ENCODE measurements at regions not wholly inside any gene's neighbourhood (a gene's known extent, or its start where the extent isn't known, plus 50 kb on each side); places are given as distances from the start of the nearest gene placed in this dataset.

DNA sequence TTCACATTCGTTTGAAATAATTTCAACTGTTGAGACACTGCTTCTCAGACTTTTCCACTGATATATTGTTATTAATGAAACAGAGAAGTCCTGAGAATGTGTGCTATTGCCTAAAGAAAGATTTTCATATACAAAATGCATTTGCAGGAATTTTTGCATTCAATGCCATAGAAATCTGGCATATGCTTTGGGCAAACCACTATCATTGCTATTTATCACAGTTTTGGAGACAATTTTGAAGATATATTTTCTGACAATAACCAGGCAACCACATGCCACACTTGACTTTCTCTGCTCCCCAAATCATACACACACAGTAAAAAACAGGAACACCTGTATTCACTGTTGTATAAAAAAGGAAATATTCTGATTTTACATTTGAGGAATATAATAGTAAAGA is 1303.7 kb upstream of the IGFBP7 start:
- no peaks in the 10 kb centered on the region for H3K36me3 ChIP-seq
- no peak for TF ChIP-seq EP300 (IDR thresholded peaks at IDR 0.05)
- TF ChIP-seq, protein P1, sequence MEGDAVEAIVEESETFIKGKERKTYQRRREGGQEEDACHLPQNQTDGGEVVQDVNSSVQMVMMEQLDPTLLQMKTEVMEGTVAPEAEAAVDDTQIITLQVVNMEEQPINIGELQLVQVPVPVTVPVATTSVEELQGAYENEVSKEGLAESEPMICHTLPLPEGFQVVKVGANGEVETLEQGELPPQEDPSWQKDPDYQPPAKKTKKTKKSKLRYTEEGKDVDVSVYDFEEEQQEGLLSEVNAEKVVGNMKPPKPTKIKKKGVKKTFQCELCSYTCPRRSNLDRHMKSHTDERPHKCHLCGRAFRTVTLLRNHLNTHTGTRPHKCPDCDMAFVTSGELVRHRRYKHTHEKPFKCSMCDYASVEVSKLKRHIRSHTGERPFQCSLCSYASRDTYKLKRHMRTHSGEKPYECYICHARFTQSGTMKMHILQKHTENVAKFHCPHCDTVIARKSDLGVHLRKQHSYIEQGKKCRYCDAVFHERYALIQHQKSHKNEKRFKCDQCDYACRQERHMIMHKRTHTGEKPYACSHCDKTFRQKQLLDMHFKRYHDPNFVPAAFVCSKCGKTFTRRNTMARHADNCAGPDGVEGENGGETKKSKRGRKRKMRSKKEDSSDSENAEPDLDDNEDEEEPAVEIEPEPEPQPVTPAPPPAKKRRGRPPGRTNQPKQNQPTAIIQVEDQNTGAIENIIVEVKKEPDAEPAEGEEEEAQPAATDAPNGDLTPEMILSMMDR (IDR thresholded peaks at IDR 0.05) = no peak
- no peak for TF ChIP-seq POLR2A (IDR thresholded peaks at IDR 0.05)
- 32 to 88% (median 78%) methylated on average over 1 of the region's 1 CpG for WGBS, 3 donors
- no peak for DNase-seq
- no peaks in the 10 kb centered on the region for H3K27me3 ChIP-seq
- H3K4me1 ChIP-seq (ENCODE audit: insufficient read depth) = no peaks in the 10 kb centered on the region
- no peak overlapping the region for H3K27ac ChIP-seq
- no peaks in the 10 kb centered on the region for H3K9me3 ChIP-seq
- H3K4me3 ChIP-seq = no peak overlapping the region
- intact Hi-C loops (cut with DNase I) = no loop called here

DNA sequence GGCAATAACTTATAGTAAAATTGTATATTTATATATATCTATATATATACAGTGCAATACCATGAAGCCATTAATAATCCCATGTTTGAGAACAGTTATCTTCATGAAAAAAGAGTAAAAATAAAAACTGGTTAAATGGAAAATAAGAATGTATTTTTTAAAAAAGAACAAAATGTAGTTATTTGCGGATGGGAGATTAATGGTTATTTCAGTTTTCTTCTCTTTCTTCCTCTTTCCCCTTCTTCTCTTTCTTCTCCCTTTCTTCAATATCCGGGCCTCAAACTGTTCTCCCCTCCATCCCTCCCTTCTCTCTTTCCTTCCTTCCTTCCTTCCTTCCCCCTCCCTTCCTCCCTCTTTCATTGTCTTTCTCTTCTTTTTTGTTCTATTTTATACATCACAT is 1301.7 kb upstream of the IGFBP7 start:
- Histone ChIP-seq H3K9me3 (no peaks in the 10 kb centered on the region), H3K4me3 (no peak overlapping the region), H3K4me1 (ENCODE audit: insufficient read depth) (no peaks in the 10 kb centered on the region), H3K27ac (no peak overlapping the region), H3K36me3 (no peaks in the 10 kb centered on the region), H3K27me3 (no peaks in the 10 kb centered on the region)
- TF ChIP-seq, protein P1 (IDR thresholded peaks at IDR 0.05) = no peak
- TF ChIP-seq POLR2A (IDR thresholded peaks at IDR 0.05) = no peak
- no peak for TF ChIP-seq EP300 (IDR thresholded peaks at IDR 0.05)
- 75 to 87% (median 83%) methylated on average over 2 of the region's 2 CpGs for WGBS, 3 donors
- DNase-seq = no peak
- intact Hi-C loops (cut with DNase I) = no loop called here

DNA sequence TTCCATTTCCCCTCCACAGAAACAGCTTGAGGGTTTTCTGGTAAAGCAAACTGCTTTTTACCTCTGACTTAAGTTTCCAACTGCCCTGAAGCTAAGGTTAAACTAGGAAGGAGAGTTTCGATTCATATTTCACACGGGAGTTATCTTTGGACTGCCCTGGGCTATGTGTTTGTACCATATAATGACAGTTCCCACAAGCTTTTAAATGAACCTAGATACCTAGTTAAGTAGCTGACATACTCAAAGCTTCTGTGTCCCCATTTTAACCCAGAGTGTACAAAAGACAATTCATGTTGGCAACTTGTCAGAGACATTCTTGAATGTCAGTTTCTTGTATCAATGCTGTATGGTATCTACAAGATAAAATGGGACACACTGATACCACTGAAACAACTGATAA is 1296.6 kb upstream of the IGFBP7 start:
- Histone ChIP-seq H3K4me1 (ENCODE audit: insufficient read depth) (no peaks in the 10 kb centered on the region), H3K4me3 (no peak overlapping the region), H3K27ac (no peak overlapping the region), H3K36me3 (no peaks in the 10 kb centered on the region), H3K9me3 (no peaks in the 10 kb centered on the region), H3K27me3 (no peaks in the 10 kb centered on the region)
- 50 to 68% (median 60%) methylated on average over 2 of the region's 2 CpGs for WGBS, 3 donors
- intact Hi-C loops (cut with DNase I) = no loop called here
- no peak for DNase-seq
- no peak for TF ChIP-seq EP300 (IDR thresholded peaks at IDR 0.05)
- no peak for TF ChIP-seq POLR2A (IDR thresholded peaks at IDR 0.05)
- TF ChIP-seq, protein P1 (IDR thresholded peaks at IDR 0.05) = no peak

DNA sequence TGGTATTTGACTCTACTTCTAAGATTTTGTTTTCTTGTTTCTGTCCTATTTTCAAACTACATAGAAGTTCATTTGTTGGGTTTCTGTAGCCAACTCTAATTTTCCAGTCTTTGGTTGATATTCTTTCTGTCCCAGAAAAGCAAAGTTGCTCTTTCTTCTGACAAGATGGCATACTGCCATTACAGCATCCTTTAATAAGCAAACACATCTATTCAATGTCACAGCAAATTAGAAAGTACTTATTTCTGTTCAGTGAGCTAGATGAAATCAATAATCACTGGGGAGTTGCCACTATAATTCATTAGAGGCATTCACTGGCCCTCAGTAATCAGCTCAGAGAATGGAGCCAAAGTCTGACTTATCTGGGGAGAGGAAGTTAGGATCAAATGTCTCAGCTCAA is 1258.0 kb upstream of the IGFBP7 start:
- H3K36me3 ChIP-seq = no peaks in the 10 kb centered on the region
- intact Hi-C loops (cut with DNase I) = no loop called here
- no peak overlapping the region for H3K4me3 ChIP-seq
- H3K27me3 ChIP-seq = no peaks in the 10 kb centered on the region
- no peaks in the 10 kb centered on the region for H3K4me1 ChIP-seq (ENCODE audit: insufficient read depth)
- no peak for DNase-seq
- TF ChIP-seq, protein P1 (IDR thresholded peaks at IDR 0.05) = no peak
- H3K9me3 ChIP-seq = no peaks in the 10 kb centered on the region
- no peak overlapping the region for H3K27ac ChIP-seq
